GM18517 (cell line): ENCODE measurements at regions not wholly inside any gene's neighbourhood (a gene's known extent, or its start where the extent isn't known, plus 50 kb on each side); places are given as distances from the start of the nearest gene placed in this dataset.

Experiments
- ATAC-seq: cut with Tn5 transposase; IDR thresholded peaks from one replicate; pipeline ENCODE4 v1.9.1; 2021; ENCODE audit warnings: mild to moderate bottlenecking, moderate library complexity; ENCODE audit not compliant: unreplicated experiment

- ATAC-seq, result no peak
Observed at GRCh38 chr11:110947096-110947495, 234.9 kb upstream of the ARHGAP20 start.

- no peak for ATAC-seq
Observed at GRCh38 chr11:110939471-110939870, 227.2 kb upstream of the ARHGAP20 start.

GRCh38 chr11:110935018-110935640, 222.9 kb upstream of the ARHGAP20 start:
- ATAC-seq, result no peak

- no peak for ATAC-seq
Observed at GRCh38 chr11:110929129-110929528, 216.9 kb upstream of the ARHGAP20 start.

- no peak for ATAC-seq
Observed at GRCh38 chr11:110928391-110928790, 216.2 kb upstream of the ARHGAP20 start.

- no peak for ATAC-seq
Observed at GRCh38 chr11:110921742-110922521, 209.7 kb upstream of the ARHGAP20 start.

- ATAC-seq, result no peak
Observed at GRCh38 chr11:110919241-110919922, 207.1 kb upstream of the ARHGAP20 start.

- no peak for ATAC-seq
Observed at GRCh38 chr11:110918351-110918750, 206.1 kb upstream of the ARHGAP20 start.

GRCh38 chr11:110912437-110912836, 200.2 kb upstream of the ARHGAP20 start:
- ATAC-seq, result no peak

GRCh38 chr11:110910384-110910783, 198.1 kb upstream of the ARHGAP20 start:
- ATAC-seq, result no peak

- ATAC-seq, result no peak
Observed at GRCh38 chr11:110909336-110909735, 197.1 kb upstream of the ARHGAP20 start.

- no peak for ATAC-seq
Observed at GRCh38 chr11:110908401-110909105, 196.3 kb upstream of the ARHGAP20 start.

- no peak for ATAC-seq
Observed at GRCh38 chr11:110907629-110908028, 195.4 kb upstream of the ARHGAP20 start.

GRCh38 chr11:110903830-110904229, 191.6 kb upstream of the ARHGAP20 start:
- ATAC-seq, result no peak

- no peak for ATAC-seq
Observed at GRCh38 chr11:110903378-110903777, 191.1 kb upstream of the ARHGAP20 start.

GRCh38 chr11:110901441-110901840, 189.2 kb upstream of the ARHGAP20 start:
- no peak for ATAC-seq

GRCh38 chr11:110900426-110900825, 188.2 kb upstream of the ARHGAP20 start:
- ATAC-seq, result no peak

GRCh38 chr11:110897035-110897434, 184.8 kb upstream of the ARHGAP20 start:
- ATAC-seq, result no peak

- no peak for ATAC-seq
Observed at GRCh38 chr11:110896358-110896757, 184.1 kb upstream of the ARHGAP20 start.

- ATAC-seq, result no peak
Observed at GRCh38 chr11:110894224-110894623, 182.0 kb upstream of the ARHGAP20 start.

- ATAC-seq, result no peak
Observed at GRCh38 chr11:110892741-110893285, 180.6 kb upstream of the ARHGAP20 start.
